ENCODE measurements at regions not wholly inside any gene's neighbourhood (a gene's known extent, or its start where the extent isn't known, plus 50 kb on each side); places are given as distances from the start of the nearest gene placed in this dataset.
"Not testable (repeated sequence)": the region's sequence is repeated elsewhere in the genome, so short reads cannot be mapped to it uniquely, and the experiment has no call there.

- DNase-seq: no peak
Observed at GRCh38 chr22:22717664-22718063, 73.2 kb downstream of the GGTLC2 start.

DNA sequence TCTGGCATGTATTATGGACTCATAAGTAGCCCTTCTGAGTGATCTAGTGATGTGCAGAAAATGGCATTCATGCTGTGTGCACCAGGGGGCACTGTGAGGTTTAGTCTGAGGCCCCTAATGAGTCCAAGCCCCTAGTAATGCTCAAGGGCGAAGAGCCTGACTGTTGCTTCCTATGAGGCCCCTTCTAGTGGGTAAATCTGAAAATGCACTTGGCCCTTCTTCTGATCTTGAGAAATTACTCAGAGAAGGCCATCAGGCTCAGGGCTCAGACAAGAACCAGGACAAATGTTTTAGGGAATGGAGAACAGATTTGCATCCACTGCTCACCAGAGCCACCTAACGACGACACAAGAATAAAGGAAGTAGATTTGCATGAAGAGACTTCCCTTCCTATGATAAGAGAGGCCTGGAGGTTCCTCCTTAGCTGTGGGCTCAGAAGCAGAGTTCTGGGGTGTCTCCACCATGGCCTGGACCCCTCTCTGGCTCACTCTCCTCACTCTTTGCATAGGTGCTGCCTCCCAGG is 75.8 kb downstream of the GGTLC2 start:
- peak; percentile 65 for DNase-seq

DNA sequence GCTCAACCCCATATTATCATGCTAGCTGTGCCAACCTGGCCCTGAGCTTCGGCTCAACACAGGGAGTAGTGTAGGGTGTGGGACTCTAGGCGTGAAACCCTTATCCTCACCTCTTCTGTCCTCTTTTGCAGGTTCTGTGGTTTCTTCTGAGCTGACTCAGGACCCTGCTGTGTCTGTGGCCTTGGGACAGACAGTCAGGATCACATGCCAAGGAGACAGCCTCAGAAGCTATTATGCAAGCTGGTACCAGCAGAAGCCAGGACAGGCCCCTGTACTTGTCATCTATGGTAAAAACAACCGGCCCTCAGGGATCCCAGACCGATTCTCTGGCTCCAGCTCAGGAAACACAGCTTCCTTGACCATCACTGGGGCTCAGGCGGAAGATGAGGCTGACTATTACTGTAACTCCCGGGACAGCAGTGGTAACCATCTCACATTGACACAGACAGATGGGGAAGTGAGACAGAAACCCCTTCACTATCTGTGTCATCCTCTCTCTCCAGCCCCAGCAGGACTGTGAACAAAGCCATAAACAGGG is 76.4 kb downstream of the GGTLC2 start:
- DNase-seq: no peak

DNA sequence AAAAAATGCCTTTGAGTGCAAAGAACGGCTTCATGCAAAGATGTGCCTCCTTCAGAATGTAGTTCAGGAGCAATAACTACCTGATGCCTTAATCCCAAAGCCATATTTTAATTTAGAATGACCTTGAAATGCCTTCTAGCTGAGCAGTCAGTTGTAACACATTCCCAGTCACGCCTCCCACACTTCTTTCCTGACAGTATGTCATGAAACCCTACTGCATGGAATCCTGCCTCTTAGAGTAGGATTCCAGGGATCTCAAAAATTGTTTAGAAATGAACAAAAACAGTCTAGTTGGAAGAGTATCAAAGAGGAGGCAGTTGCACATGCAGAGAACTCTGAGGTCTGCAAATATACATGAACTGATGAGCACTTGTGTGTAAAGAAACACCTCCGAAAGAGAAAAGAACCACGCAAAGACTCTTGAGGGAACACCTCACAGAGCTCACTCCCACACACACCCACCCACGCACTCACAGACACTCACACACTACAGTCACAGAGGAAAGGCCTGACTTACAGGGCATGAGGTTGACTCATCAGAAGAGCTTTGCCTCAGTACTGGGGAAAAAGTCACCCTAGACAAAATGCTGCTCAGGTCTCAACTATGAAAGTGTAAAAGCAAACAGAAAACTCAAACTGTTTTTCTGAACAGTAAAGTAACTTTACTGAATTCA is 77.4 kb downstream of the GGTLC2 start:
- peak; percentile 78 for DNase-seq

GRCh38 chr22:22728382-22728781 is 84.0 kb downstream of the GGTLC2 start:
- DNase-seq: no peak

DNA sequence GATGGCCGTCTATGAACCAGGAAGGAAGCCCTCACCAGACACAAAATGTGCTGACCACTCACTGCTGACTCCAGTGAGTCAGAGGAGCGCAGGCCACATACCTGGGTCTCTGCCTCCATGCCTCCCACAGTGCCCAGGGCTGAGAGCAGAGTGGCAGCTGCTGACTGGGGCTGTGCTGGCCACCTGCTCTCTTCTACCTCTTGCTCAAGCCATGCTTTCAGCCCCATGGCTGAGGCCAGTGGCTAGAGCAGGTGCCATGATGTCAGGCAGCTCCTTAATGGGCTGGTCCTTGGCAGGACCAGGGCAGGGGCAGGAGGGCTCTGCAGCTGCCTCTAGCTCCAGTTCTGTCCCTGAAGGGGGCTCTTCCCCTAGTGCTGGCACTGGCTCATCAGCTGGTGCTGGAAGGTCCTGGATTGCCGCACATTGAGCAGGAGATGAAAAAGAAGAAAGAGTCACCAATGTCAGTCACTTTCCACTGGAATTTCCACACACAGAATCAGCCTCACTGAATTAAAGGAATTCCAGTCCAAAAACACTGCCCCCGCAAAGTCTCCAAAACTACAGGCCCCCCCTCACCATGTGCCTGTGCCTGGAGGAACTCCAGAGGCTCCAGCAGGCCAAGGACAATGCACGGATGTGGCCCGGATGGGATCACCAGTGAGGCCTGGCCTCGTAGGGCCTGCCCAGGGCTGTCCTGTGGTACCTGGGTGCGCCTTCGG is 86.4 kb downstream of the GGTLC2 start:
- no peak for DNase-seq

DNA sequence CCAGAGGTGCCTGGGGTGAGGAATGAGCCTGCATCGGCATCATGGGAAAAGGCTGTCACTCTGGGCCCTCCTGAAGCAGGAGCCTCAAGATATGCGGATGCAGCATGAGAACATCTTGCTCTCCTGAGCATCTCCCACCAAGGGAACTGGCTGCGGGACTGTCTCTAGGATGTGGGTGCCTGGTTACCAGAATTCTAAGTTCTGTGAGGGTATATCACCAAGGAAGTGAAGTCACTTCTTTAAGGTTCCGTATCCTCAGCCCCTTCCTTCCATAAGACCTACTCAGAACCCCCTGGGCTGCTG is 86.9 kb downstream of the GGTLC2 start:
- DNase-seq: no peak

GRCh38 chr22:22733006-22733405 is 88.6 kb downstream of the GGTLC2 start:
- DNase-seq: not testable (repeated sequence)

- no peak for DNase-seq
Observed at GRCh38 chr22:22733881-22734373, 89.5 kb downstream of the GGTLC2 start.

- DNase-seq: not testable (repeated sequence)
Observed at GRCh38 chr22:22734395-22735272, 90.2 kb downstream of the GGTLC2 start.

DNA sequence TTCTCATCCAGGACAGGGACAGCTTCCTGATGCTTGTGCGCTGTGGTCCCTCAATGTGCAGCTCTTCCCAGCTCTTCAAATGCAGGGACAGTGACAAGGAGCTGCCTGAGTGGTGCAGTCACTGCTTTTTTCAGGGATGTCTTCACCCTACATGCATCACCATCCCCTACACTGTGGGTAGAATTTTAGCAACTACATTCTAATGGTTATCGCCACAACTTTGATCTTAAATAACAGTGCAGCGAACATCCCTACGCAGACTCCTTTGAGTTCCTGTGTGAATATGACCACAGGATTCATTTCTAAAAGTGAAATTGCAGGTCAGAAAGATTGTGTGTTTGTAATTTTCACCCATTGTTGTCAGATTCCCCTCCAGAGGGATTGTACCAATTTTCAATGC is 90.9 kb downstream of the GGTLC2 start:
- DNase-seq: not testable (repeated sequence)

DNA sequence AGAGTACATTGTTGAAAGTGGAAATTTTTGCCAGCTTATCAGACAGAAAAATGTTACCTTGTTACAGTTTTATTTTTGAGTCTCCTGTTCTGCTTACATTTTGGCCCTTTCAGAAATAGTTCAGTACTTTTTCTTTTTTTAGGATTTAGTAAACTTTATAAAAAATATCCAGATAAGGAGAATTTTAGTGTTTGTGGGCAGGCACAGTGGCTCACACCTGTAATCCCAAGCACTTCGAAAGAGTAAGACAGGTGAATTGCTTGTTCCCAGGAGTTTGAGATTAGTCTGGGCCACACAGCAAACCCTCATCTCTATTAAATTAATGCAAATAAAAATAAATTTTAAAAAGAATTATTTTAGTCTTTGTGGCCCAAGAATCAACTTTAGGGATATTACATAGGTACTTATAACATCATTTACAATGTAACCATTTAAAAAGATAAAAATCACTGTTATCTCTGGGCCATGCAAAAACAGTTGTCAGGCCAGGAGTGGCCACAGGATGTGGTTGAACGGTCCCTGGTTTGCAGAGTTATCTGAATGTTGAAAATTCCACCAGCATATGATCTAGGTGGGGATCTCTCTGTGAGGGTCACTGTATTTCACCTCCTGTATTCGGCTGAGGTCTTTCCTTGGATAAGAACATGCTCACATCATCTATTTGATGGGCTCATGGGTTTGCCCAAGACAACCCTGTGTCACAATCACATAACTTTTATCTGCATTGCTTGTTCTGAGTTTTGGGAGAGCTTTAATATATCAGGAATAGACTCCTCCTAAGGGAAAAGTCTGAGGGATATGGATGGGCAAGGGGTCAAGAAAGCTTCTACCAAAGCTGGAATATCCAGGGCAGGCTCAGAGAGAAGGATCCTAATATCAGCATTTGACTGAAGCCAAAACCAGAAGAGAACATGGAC is 91.5 kb downstream of the GGTLC2 start:
- DNase-seq: no peak

- DNase-seq: no peak
Observed at GRCh38 chr22:22737590-22737989, 93.2 kb downstream of the GGTLC2 start.

- DNase-seq: no peak
Observed at GRCh38 chr22:22738959-22739585, 94.7 kb downstream of the GGTLC2 start.

- DNase-seq: no peak
Observed at GRCh38 chr22:22740560-22741276, 96.3 kb downstream of the GGTLC2 start.

DNA sequence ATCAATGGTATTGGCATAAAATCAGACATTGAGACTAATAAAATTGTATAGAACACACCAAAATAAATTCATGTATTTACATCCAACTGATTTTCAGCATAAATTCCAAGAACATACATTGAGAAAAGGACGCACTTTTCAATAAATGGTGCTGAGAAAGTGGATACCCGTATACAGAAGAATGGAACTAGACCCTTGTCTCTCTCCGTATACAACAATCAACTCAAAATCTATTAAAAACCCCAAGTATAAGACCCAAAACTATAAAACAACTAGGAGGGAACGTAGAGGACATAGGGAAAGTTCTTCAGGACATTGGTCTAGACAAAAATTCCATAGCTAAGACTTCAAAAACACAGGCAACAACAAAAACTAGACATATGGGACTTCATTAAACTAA is 97.4 kb downstream of the GGTLC2 start:
- no peak for DNase-seq

DNA sequence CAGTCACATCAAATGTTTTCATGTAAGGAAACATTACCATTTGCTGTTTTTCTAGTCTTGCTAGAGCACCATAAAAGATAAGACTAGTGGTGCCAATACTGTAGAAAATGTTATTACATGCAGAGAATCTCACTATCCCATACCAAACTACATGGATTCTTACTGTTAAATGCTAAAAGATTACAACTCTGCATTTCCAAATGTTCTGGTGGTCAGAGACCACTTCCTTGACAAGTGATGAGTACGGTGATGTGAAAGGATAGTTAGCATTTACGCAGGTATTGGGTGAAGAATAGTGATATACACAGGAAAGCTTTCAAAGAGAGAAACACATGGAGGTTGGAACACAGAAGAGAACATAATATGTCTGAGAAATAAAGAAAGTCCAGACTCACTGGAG is 98.2 kb downstream of the GGTLC2 start:
- no peak for DNase-seq

- no peak for DNase-seq
Observed at GRCh38 chr22:22743128-22743760, 98.8 kb downstream of the GGTLC2 start.

DNA sequence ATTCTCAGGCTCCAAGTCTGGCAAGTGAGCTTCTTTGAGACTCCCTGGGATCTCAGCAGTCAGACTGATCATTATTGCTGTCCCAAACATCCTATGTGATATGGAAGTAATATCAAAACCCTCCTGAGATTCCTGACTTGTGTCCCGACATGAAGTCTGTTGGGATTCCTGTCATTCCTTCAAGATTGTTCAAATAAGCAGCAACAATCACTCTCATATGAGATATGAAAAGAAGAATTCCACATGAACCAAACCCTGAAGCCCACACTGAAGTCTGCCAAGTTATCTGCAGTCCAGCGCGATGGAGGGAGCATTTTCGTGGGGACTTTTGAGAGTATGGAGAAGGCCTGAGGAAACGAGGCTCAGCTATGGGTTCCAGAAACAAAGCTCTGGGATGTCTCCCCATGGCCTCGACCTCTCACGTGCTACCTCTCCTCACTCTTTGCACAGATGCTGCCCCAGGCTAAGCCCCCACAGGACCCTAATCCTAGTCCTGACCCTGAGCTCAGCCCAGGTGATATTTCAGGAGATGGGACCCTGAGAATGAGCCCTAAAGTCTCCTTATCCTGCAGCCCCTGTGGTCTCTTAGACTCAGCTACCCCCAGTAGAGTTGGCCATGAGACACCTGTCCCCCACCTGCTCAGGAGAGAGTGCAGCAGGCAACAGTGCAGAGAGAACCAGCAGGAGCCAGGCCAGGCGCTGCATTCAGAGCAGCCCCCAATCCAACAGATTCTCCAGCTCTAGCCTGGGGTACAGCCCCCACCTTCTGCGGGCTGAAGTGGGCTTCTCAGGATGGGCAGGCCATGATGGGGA is 100.2 kb downstream of the GGTLC2 start:
- no peak for DNase-seq

Data from activated CD4-positive, alpha-beta T cell treated with anti-CD3 and anti-CD28 coated beads for 48 hours (primary cell).